Heart left ventricle (tissue), 16 donors: ENCODE measurements at regions not wholly inside any gene's neighbourhood (a gene's known extent, or its start where the extent isn't known, plus 50 kb on each side); places are given as distances from the start of the nearest gene placed in this dataset.
"Not testable (repeated sequence)": the region's sequence is repeated elsewhere in the genome, so short reads cannot be mapped to it uniquely, and the experiment has no call there.

Experiments
- ATAC-seq, 4 donors: fragments of 200-7000 bp; cut with Tn5 transposase; one replicate each; pipeline ENCODE4 v1.9.1; 2020 to 2022; ENCODE audit warnings: moderate library complexity in 4 of 4, mild to moderate bottlenecking in 3 of 4, moderate number of reproducible peaks in 1 of 4
- DNase-seq, 5 donors: peaks; one replicate each; pipeline ENCODE4 v3.0.0-alpha.2; 2020
- H3K27ac ChIP-seq, 12 donors: fragments of 200-600 bp; sonication (generic) in 4 of 12; one replicate each; pipeline versions ENCODE4 v1.5.0 to v1.8.0; 2016 to 2022; ENCODE audit warnings: mild to moderate bottlenecking in 2 of 12
- H3K27me3 ChIP-seq, 9 donors: fragments of 200-600 bp; sonication (generic) in 2 of 9; one replicate each; pipeline versions ENCODE4 v1.5.1 to v1.8.0; 2016 to 2022; ENCODE audit warnings: mild to moderate bottlenecking in 3 of 9
- H3K36me3 ChIP-seq, 9 donors: fragments of 200-600 bp; sonication (generic) in 2 of 9; one replicate each; pipeline versions ENCODE4 v1.5.0 to v1.8.0; 2018 to 2022; ENCODE audit warnings: mild to moderate bottlenecking in 2 of 9
- H3K4me1 ChIP-seq, 12 donors: fragments of 200-600 bp; sonication (generic) in 4 of 12; one replicate each; pipeline versions ENCODE4 v1.5.0 to v1.8.0; 2016 to 2022; ENCODE audit warnings: mild to moderate bottlenecking in 3 of 12
- H3K4me3 ChIP-seq, 12 donors: fragments of 200-600 bp; sonication (generic) in 4 of 12; one replicate each; pipeline versions ENCODE4 v1.5.0 to v1.8.0; 2017 to 2022; ENCODE audit warnings: mild to moderate bottlenecking in 9 of 12, moderate library complexity in 4 of 12
- H3K9me3 ChIP-seq, 12 donors: fragments of 200-600 bp; sonication (generic) in 4 of 12; one replicate each; pipeline versions ENCODE4 v1.5.0 to v1.8.0; 2016 to 2022; ENCODE audit warnings: mild to moderate bottlenecking in 1 of 12
- CTCF ChIP-seq, 12 donors: fragments of 200-600 bp; sonication (generic) in 4 of 12; IDR thresholded peaks; one replicate each; pipeline versions ENCODE4 v1.5.0 to v1.8.0; 2018 to 2022; ENCODE audit warnings: antibody characterized with exemption in 12 of 12, mild to moderate bottlenecking in 5 of 12
- POLR2A ChIP-seq, 2 donors: fragments of 450-650 bp; IDR thresholded peaks; one replicate each; pipeline ENCODE4 v1.6.1; 2017; ENCODE audit warnings: antibody characterized with exemption in 2 of 2, mild to moderate bottlenecking in 2 of 2, moderate library complexity in 2 of 2
- WGBS, 4 donors: extraction: QIAGEN DNeasy Blood & Tissue Kit in 2 of 4; methylation state at CpG; one replicate each; pipeline versions ENCODE4 v1.1.5 to v1.1.7; 2013 to 2018; 5-methylcytosine and 5-hydroxymethylcytosine counted together
- intact Hi-C, 10 donors: fragments of 100-400 bp; cut with DNase I; formaldehyde crosslinking; loops; one replicate each; pipeline versions ENCODE4 v1.11.1 to v1.14.2; 2022
- donor health status: ischemic (EF 13 %, LVEDD 7.1; RV severe dilation, severe dysfunction).
- donor health status: healthy with polysubstance abuse.
- donor health status: DM: no; HTN: yes; CAD: no.
- donor health status: DM: no; HTN: no; CAD: no.
- donor health status: ischemic (EF 25% LVEDD 6.9; RV normal size, moderate dysfunction).
- donor health status: ischemic (EF 25% LVEDD 5.7; RV mildly dilated, moderate dysfunction).
- donor health status: healthy.
- donor health status: DM: yes; HTN: yes; CAD: no.
- donor health status: ischemic (EF 35%, LVEDD 5.7; RV mildly dilated, moderate dysfunction).
- donor health status: nonischemic (EF 11% LVEDD 7.7; RV severe dilation, severe dysfunction).
- donor health status: DM: yes; HTN: yes; CAD: no.
- donor health status: PGD.
- donor health status: ischemic (EF 29% LVEDD 5.4; RV normal size, mild dysfunction).
- donor health status: nonischemic (EF 23%, LVEDD 6.1; RV moderate dilation, normal function).

GRCh38 chr6:73980096-73980495 is 284.1 kb downstream of the CD109 start:
- Histone ChIP-seq H3K4me3 (no peak overlapping the region), H3K27me3 (no peaks in the 10 kb centered on the region), H3K27ac (no peak overlapping the region), H3K4me1 (no peaks in the 10 kb centered on the region), H3K9me3 (peaks cover 0 to 36% (median 7%) of the 10 kb centered on the region in 12 donors), H3K36me3 (no peaks in the 10 kb centered on the region)
- intact Hi-C loops = loop anchor here in 1 of 10 donors (5.0 kb wide), 1 partner anchor 92 kb away; no protein-coding TSS in a partner anchor
- ATAC-seq (no peak), DNase-seq (no peak)
- TF ChIP-seq POLR2A (IDR thresholded peaks at IDR 0.05) = no peak
- TF ChIP-seq CTCF (IDR thresholded peaks at IDR 0.05) = no peak

- H3K9me3 ChIP-seq = peaks cover 0 to 36% (median 7%) of the 10 kb centered on the region in 12 donors
- H3K4me3 ChIP-seq = no peak overlapping the region
- no peaks in the 10 kb centered on the region for H3K36me3 ChIP-seq
- intact Hi-C loops = loop anchor here in 2 of 10 donors (10.0 kb wide), 1 partner anchor 1226 kb away; the partner anchor contains the start of gene COL12A1 (in 2 of the 2)
- no peak for DNase-seq
- H3K27ac ChIP-seq = peak overlapping the region in 2 of 12 donors; percentile 34 to 46
- no peaks in the 10 kb centered on the region for H3K27me3 ChIP-seq
- H3K4me1 ChIP-seq = no peaks in the 10 kb centered on the region
- no peak for ATAC-seq
- 38 to 48% (median 40%) methylated on average over 2 of the region's 2 CpGs for WGBS, 4 donors
- TF ChIP-seq CTCF (IDR thresholded peaks at IDR 0.05) = no peak
These were observed 282.3 kb downstream of the CD109 start for GRCh38 chr6:73978330-73978729.

- not testable (repeated sequence) for DNase-seq, H3K36me3 ChIP-seq, H3K27me3 ChIP-seq, H3K27ac ChIP-seq, H3K4me1 ChIP-seq, H3K4me3 ChIP-seq, ATAC-seq
- WGBS, 4 donors = 90 to 94% (median 92%) methylated on average over 7 of the region's 7 CpGs
- intact Hi-C loops = loop anchor here in 4 of 10 donors (5.0 to 10.0 kb wide), 3 partner anchors 1232 to 1240 kb away; partner anchors contain the start of gene COL12A1 (in 3 of the 4)
- peaks cover 0 to 16% (median 2%) of the 10 kb centered on the region in 12 donors for H3K9me3 ChIP-seq
These were observed 276.5 kb downstream of the CD109 start for GRCh38 chr6:73972518-73972917.

- H3K4me1 ChIP-seq = peaks cover 0 to 12% (median 0%) of the 10 kb centered on the region in 12 donors
- H3K27ac ChIP-seq = no peak overlapping the region
- DNase-seq = no peak
- no peak overlapping the region for H3K4me3 ChIP-seq
- ATAC-seq = peak in 1 of 4 donors; percentile 31
- no peaks in the 10 kb centered on the region for H3K27me3 ChIP-seq
- TF ChIP-seq CTCF (IDR thresholded peaks at IDR 0.05) (peak; percentile 21 to 67 (median 49)), POLR2A (IDR thresholded peaks at IDR 0.05) (no peak)
- no peaks in the 10 kb centered on the region for H3K9me3 ChIP-seq
- H3K36me3 ChIP-seq = no peaks in the 10 kb centered on the region
- 47 to 57% (median 52%) methylated on average over 7 of the region's 7 CpGs for WGBS, 4 donors
- intact Hi-C loops = loop anchor here in 9 of 10 donors (5.0 to 10.0 kb wide), 3 partner anchors 1235 to 1242 kb away; partner anchors contain the start of gene COL12A1 (in 7 of the 9)
These were observed 274.3 kb downstream of the CD109 start for GRCh38 chr6:73969971-73970970.
